ENCODE measurements at regions not wholly inside any gene's neighbourhood (a gene's known extent, or its start where the extent isn't known, plus 50 kb on each side); places are given as distances from the start of the nearest gene placed in this dataset.

DNA sequence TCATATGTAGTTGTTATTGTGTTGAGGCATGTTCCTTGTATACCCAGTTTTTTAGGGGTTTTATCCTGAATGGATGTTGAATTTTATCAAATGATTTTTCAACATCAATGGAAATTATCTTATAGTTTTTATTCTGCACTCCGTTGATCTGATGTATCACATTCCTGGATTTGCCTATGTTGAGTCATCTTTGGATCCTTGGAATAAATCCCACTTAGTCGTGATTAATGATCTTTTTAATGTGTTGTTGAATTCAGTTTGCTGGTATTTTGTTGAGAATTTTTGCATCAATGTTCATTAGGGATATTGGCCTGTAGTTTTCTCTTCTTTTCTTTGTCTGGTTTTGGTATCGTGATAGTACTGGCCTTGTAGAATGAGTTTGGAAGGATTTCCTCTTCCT, 648.6 kb upstream of the GRM3 start:
- H3K27me3 ChIP-seq, result no peaks in the 10 kb centered on the region
- H3K4me2 ChIP-seq, result no peak overlapping the region
- no peaks in the 10 kb centered on the region for H4K20me1 ChIP-seq
- no peak overlapping the region for H3K27ac ChIP-seq
- TF ChIP-seq Cebpa-rat (IDR thresholded peaks at IDR 0.05), result no peak
- H3K9ac ChIP-seq, result no peak overlapping the region
- no peaks in the 10 kb centered on the region for H3K4me1 ChIP-seq
- no peak overlapping the region for H3K4me3 ChIP-seq
- no peaks in the 10 kb centered on the region for H3K36me3 ChIP-seq
- no peaks in the 10 kb centered on the region for H3K9me3 ChIP-seq

DNA sequence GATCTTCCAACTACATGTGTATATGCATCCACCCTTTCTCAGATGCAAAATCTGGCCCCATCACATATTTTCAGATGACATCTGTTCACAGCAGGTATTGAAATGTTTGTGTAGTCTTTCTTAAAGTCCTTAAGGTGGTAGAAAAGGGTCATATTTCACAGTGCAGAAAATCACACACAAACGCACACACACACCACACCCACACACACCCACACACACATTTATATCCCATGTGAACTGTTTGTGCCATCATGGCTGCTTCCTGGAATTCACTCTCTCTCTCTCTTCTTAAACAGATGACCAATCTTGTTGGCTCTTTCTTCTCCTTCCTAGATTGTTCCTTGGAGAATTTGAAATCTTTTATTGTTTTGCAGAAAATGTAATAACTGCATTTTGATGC, 663.0 kb upstream of the GRM3 start:
- H3K4me2 ChIP-seq, result no peak overlapping the region
- H3K4me1 ChIP-seq, result no peaks in the 10 kb centered on the region
- no peak for TF ChIP-seq Cebpa-rat (IDR thresholded peaks at IDR 0.05)
- no peaks in the 10 kb centered on the region for H3K9me3 ChIP-seq
- no peak overlapping the region for H3K4me3 ChIP-seq
- H3K27me3 ChIP-seq, result no peaks in the 10 kb centered on the region
- H3K27ac ChIP-seq, result no peak overlapping the region
- H3K9ac ChIP-seq, result no peak overlapping the region
- H3K36me3 ChIP-seq, result no peaks in the 10 kb centered on the region
- no peaks in the 10 kb centered on the region for H4K20me1 ChIP-seq

DNA sequence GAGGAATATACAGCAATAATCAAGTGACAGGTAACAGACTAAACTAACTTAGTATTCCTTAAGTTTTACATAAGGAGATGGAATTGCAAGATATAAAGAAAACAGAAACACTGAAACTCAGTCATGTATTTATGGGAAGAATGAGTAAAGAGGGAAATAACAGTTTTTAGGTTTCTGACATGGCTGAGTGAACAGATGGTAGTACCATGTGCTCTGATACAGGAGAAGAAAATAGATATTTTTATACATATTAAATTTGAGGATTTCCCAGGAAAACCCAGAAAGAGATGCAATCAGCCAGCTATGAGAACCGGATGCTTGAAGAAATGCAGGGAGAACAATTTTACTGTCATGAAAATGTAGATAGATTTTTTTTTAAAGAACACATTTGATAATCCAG, 669.5 kb upstream of the GRM3 start:
- TF ChIP-seq Cebpa-rat (IDR thresholded peaks at IDR 0.05), result no peak
- Histone ChIP-seq H3K9ac (no peak overlapping the region), H3K27me3 (no peaks in the 10 kb centered on the region), H3K27ac (no peak overlapping the region), H3K36me3 (no peaks in the 10 kb centered on the region), H4K20me1 (no peaks in the 10 kb centered on the region), H3K4me1 (no peaks in the 10 kb centered on the region), H3K4me2 (no peak overlapping the region), H3K9me3 (no peaks in the 10 kb centered on the region), H3K4me3 (no peak overlapping the region)

DNA sequence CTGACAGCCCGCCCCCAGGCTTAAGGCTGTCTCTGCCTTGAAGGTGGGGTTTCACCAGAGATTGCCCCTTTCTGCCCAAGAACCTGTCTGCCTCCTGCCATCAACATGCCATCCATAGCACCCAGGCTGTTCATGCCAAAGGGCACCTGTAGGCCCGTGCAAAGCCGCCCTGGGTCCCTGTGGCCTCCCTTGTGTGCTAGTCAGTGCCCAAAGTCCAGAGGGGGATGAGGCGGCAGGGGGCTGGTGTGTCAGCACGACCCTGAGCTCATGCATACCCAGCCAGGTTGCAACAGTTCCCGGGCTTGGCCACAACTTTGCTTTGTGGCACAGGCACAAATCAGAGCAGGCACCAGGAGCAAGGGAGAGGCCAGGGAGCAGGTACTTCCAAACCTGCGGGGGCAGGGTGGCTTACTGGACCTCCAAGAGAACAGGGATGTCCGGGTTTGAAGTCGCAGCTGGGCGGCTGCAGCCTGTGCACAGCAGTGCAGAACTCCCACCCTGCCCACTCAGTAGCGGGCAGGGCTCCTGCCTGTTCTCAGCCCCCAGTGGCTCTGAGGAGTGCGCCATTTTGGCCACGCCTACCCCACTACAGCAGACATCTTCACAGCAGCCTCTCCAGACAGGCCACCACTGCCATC, 671.1 kb upstream of the GRM3 start:
- Histone ChIP-seq H3K4me3 (no peak overlapping the region), H3K27me3 (no peaks in the 10 kb centered on the region), H3K36me3 (no peaks in the 10 kb centered on the region), H3K9ac (no peak overlapping the region), H3K4me1 (no peaks in the 10 kb centered on the region), H3K9me3 (no peaks in the 10 kb centered on the region), H4K20me1 (no peaks in the 10 kb centered on the region), H3K4me2 (no peak overlapping the region), H3K27ac (no peak overlapping the region)
- no peak for TF ChIP-seq Cebpa-rat (IDR thresholded peaks at IDR 0.05)

DNA sequence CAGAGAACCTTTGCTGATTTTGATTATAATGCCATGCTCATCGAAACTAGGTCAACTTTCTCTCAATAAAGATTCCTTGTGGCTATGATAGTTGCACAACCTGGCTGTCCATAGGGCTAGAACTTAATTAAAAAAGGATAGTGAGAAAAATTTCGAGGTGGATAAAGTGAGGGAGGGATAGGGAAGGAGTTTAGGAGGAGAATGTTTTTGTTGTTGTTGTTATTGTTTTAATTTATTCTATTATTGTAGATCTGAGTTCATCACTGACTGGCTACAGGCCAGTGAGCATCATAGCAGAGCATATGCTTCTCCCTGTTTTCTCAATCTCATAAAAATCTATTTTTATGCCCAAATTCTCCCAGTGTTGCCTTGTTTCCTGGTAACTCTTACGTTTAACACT, 688.7 kb upstream of the GRM3 start:
- no peak for TF ChIP-seq Cebpa-rat (IDR thresholded peaks at IDR 0.05)

DNA sequence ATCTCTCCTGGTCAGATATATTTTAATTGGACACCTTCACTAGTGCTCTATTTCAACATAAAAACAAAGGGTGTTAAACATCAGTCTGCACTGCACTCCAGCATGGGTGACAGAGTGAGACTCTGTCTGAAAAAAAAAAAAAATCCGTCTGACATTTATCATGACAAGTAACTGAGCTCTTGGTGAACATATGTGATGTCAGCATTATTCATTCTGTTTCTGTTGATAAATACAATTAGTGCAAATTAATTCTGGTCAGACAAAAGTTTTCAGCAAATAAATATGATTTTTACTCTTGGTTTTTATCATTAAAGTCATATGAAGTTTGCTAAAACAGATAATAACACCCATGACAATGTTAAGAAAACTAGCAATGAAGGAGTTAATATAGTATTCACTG, 692.8 kb upstream of the GRM3 start:
- TF ChIP-seq Cebpa-rat (IDR thresholded peaks at IDR 0.05), result no peak
- Histone ChIP-seq H3K27me3 (no peaks in the 10 kb centered on the region), H3K27ac (no peak overlapping the region), H3K9me3 (peaks cover 9% of the 10 kb centered on the region; the same call in 1 of the 2 replicates), H3K4me1 (no peaks in the 10 kb centered on the region), H3K4me2 (no peak overlapping the region), H3K9ac (no peak overlapping the region), H3K36me3 (no peaks in the 10 kb centered on the region), H4K20me1 (no peaks in the 10 kb centered on the region), H3K4me3 (no peak overlapping the region)

More for the DNA sequence above, 688.7 kb upstream of the GRM3 start:
- no peak overlapping the region for H3K27ac ChIP-seq
- H3K4me1 ChIP-seq, result no peaks in the 10 kb centered on the region
- no peaks in the 10 kb centered on the region for H3K27me3 ChIP-seq
- H3K9me3 ChIP-seq, result no peaks in the 10 kb centered on the region
- no peak overlapping the region for H3K4me3 ChIP-seq
- no peak overlapping the region for H3K9ac ChIP-seq
- H3K36me3 ChIP-seq, result no peaks in the 10 kb centered on the region
- no peaks in the 10 kb centered on the region for H4K20me1 ChIP-seq
- H3K4me2 ChIP-seq, result no peak overlapping the region

DNA sequence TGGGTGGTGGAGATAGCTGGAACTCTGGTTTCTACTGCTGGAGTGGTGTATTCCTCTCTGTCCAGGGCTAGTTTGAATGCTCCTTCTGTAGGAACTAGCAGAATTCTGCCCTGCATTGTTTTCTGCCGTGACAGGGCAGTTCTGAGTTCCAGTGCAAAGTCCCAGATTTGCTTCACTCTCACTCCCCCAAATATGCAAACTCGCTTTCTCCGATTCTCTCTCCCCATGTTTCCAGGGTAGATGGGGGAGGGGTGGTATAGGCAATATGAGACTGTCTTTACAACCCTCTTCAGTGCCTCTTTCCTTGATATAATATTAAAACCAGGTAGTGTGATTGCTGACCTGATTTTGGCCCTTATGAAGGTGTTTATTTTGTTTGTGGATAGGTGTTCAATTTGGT, 693.3 kb upstream of the GRM3 start:
- H3K36me3 ChIP-seq, result no peaks in the 10 kb centered on the region
- H3K27me3 ChIP-seq, result no peaks in the 10 kb centered on the region
- H3K9me3 ChIP-seq, result peaks cover 9% of the 10 kb centered on the region; the same call in 1 of the 2 replicates
- no peak overlapping the region for H3K4me2 ChIP-seq
- no peak overlapping the region for H3K27ac ChIP-seq
- no peak overlapping the region for H3K9ac ChIP-seq
- no peak for TF ChIP-seq Cebpa-rat (IDR thresholded peaks at IDR 0.05)
- no peak overlapping the region for H3K4me3 ChIP-seq
- no peaks in the 10 kb centered on the region for H3K4me1 ChIP-seq
- H4K20me1 ChIP-seq, result no peaks in the 10 kb centered on the region

DNA sequence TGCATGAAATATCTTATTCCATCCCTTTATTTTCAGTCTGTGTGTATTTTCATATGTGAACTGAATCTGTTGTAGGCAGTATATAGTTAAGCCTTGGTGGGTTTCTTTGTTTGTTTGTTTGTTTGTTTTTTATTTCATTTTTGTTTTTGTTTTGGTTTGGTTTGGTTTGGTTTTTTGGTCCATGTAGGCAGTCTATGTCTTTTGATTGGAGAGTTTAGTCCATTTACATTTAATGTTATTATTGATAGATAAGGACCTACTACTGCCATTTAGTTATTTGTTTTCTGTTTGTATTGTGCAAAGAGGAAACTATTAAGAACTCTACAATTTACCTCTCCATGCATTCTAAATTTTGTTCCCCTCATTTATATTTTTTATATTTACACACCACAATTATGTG, 695.9 kb upstream of the GRM3 start:
- Histone ChIP-seq H3K4me2 (no peak overlapping the region), H4K20me1 (no peaks in the 10 kb centered on the region), H3K9ac (no peak overlapping the region), H3K27me3 (no peaks in the 10 kb centered on the region), H3K36me3 (no peaks in the 10 kb centered on the region), H3K9me3 (peaks cover 9% of the 10 kb centered on the region; the same call in 1 of the 2 replicates), H3K4me1 (no peaks in the 10 kb centered on the region), H3K4me3 (no peak overlapping the region), H3K27ac (no peak overlapping the region)
- no peak for TF ChIP-seq Cebpa-rat (IDR thresholded peaks at IDR 0.05)

DNA sequence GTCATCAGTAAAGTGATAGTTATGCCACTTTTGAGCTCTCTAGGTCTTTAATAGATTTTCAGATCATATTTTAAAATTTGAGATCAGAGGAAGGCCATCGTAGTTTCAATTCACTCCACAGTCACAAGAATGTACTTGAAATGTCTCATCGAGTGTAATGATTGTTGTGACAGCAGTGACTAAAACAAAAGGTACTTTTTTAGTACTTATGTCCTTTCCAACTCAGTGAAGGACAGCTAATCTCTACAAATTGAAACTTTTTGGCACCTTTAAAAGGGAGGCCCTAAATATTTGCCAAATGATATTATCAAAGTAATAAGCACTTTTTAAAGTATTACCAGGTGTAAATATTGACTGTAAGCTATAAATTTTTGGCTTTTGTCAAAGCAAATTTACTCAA, 702.9 kb upstream of the GRM3 start:
- no peaks in the 10 kb centered on the region for H4K20me1 ChIP-seq
- no peak overlapping the region for H3K27ac ChIP-seq
- no peaks in the 10 kb centered on the region for H3K36me3 ChIP-seq
- H3K4me1 ChIP-seq, result no peaks in the 10 kb centered on the region
- H3K4me2 ChIP-seq, result no peak overlapping the region
- no peak for TF ChIP-seq Cebpa-rat (IDR thresholded peaks at IDR 0.05)
- no peaks in the 10 kb centered on the region for H3K27me3 ChIP-seq
- no peak overlapping the region for H3K4me3 ChIP-seq
- H3K9me3 ChIP-seq, result no peaks in the 10 kb centered on the region
- H3K9ac ChIP-seq, result no peak overlapping the region

DNA sequence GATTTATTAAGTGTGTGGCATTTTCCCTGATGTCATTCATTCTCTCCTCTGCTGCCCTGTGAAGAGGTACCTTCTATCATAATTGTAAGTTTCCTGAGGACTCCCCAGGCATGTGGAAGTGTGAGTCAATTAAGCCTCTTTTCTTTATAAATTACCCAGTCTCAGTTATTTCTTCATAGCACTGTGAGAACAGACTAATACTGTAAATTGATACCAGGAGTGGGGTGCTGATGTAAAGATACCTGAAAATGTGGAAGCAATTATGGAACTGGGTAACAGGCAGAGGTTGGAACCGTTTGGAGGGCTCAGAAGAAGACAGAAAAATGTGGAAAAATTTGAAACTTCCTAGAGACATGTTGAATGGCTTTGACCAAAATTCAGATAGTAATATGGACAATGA, 711.8 kb upstream of the GRM3 start:
- Histone ChIP-seq H3K27me3 (no peaks in the 10 kb centered on the region), H4K20me1 (no peaks in the 10 kb centered on the region), H3K4me2 (no peak overlapping the region), H3K27ac (no peak overlapping the region), H3K9me3 (peaks cover 18% of the 10 kb centered on the region; the same call in 1 of the 2 replicates), H3K4me3 (no peak overlapping the region), H3K36me3 (no peaks in the 10 kb centered on the region), H3K4me1 (no peaks in the 10 kb centered on the region), H3K9ac (no peak overlapping the region)
- no peak for TF ChIP-seq Cebpa-rat (IDR thresholded peaks at IDR 0.05)

DNA sequence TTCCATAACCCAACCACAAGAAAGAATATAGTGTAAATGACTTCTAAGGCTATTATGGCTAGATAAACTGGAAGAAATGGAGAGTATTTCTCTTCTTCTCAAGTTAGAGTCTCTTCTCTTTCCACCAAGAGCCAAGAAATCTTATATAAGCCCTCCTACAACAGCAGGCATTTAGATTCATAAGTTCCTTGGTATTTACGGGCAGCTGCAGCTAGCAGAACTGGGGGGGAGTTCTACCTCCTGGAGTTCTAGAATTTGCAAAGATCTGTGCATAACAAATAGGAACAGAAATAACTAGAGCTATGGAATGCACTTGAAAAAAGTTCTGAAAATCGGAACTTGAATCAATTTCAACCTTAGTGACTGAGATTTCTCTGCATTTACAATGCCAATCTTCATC, 715.2 kb upstream of the GRM3 start:
- no peaks in the 10 kb centered on the region for H4K20me1 ChIP-seq
- H3K4me3 ChIP-seq, result no peak overlapping the region
- H3K36me3 ChIP-seq, result no peaks in the 10 kb centered on the region
- no peak overlapping the region for H3K27ac ChIP-seq
- H3K9me3 ChIP-seq, result peaks cover 18% of the 10 kb centered on the region; the same call in 1 of the 2 replicates
- no peak for TF ChIP-seq Cebpa-rat (IDR thresholded peaks at IDR 0.05)
- no peak overlapping the region for H3K9ac ChIP-seq
- H3K27me3 ChIP-seq, result no peaks in the 10 kb centered on the region
- H3K4me2 ChIP-seq, result no peak overlapping the region
- H3K4me1 ChIP-seq, result no peaks in the 10 kb centered on the region

All from BLaER1 (cell line).